GM12872 (cell line): ENCODE measurements at regions not wholly inside any gene's neighbourhood (a gene's known extent, or its start where the extent isn't known, plus 50 kb on each side); places are given as distances from the start of the nearest gene placed in this dataset.

Experiments used
- CTCF ChIP-seq: IDR thresholded peaks from 3 replicates; pipeline ENCODE4 v1.5.1; 2011; ENCODE audit warnings: low read depth, mild to moderate bottlenecking, low read length, moderate library complexity; ENCODE audit not compliant: insufficient read depth

- TF ChIP-seq CTCF = no peak
These were observed 134.6 kb upstream of the MAP3K1 start for GRCh38 chr5:56680731-56681130.

GRCh38 chr5:56677690-56678305 is 137.6 kb upstream of the MAP3K1 start:
- no peak for TF ChIP-seq CTCF

- no peak for TF ChIP-seq CTCF
These were observed 139.1 kb upstream of the MAP3K1 start for GRCh38 chr5:56676091-56676768.

GRCh38 chr5:56674441-56674840 is 140.9 kb upstream of the MAP3K1 start:
- TF ChIP-seq CTCF = no peak

- TF ChIP-seq CTCF = no peak
These were observed 142.2 kb upstream of the MAP3K1 start for GRCh38 chr5:56673171-56673570.

- TF ChIP-seq CTCF = no peak
These were observed 143.8 kb upstream of the MAP3K1 start for GRCh38 chr5:56671571-56671970.

- TF ChIP-seq CTCF = no peak
These were observed 144.4 kb upstream of the MAP3K1 start for GRCh38 chr5:56670916-56671315.
